DMS79 treated with DMSO at 0.1 percent for 48 hours (cell line): ENCODE measurements at regions not wholly inside any gene's neighbourhood (a gene's known extent, or its start where the extent isn't known, plus 50 kb on each side); places are given as distances from the start of the nearest gene placed in this dataset.

Experiments used
- DNase-seq: peaks from one replicate; lab custom pipeline; 2025; lab: John Stamatoyannopoulos, UW

GRCh38 chr12:93944911-93945310, 203.5 kb upstream of the PLXNC1 start:
- DNase-seq = no peak

- DNase-seq = no peak
Measured at GRCh38 chr12:93946542-93947150, 201.7 kb upstream of the PLXNC1 start.

- DNase-seq = no peak
Measured at GRCh38 chr12:93947486-93947885, 200.9 kb upstream of the PLXNC1 start.

- DNase-seq = no peak
Measured at GRCh38 chr12:93950311-93950710, 198.1 kb upstream of the PLXNC1 start.

- DNase-seq = no peak
Measured at GRCh38 chr12:93954166-93955112, 193.9 kb upstream of the PLXNC1 start.

- DNase-seq = no peak
Measured at GRCh38 chr12:93956551-93956950, 191.8 kb upstream of the PLXNC1 start.

GRCh38 chr12:93957168-93957567, 191.2 kb upstream of the PLXNC1 start:
- no peak for DNase-seq

GRCh38 chr12:93957870-93958269, 190.5 kb upstream of the PLXNC1 start:
- DNase-seq = no peak

GRCh38 chr12:93959657-93960056, 188.7 kb upstream of the PLXNC1 start:
- DNase-seq = no peak

- no peak for DNase-seq
Measured at GRCh38 chr12:93960521-93960920, 187.9 kb upstream of the PLXNC1 start.

GRCh38 chr12:93962336-93962735, 186.0 kb upstream of the PLXNC1 start:
- DNase-seq = no peak

- no peak for DNase-seq
Measured at GRCh38 chr12:93964936-93965335, 183.4 kb upstream of the PLXNC1 start.

- DNase-seq = no peak
Measured at GRCh38 chr12:93966516-93967133, 181.8 kb upstream of the PLXNC1 start.

- DNase-seq = no peak
Measured at GRCh38 chr12:93967454-93967853, 180.9 kb upstream of the PLXNC1 start.

GRCh38 chr12:93968536-93969285, 179.7 kb upstream of the PLXNC1 start:
- DNase-seq = no peak

- no peak for DNase-seq
Measured at GRCh38 chr12:93970900-93971688, 177.3 kb upstream of the PLXNC1 start.

- DNase-seq = no peak
Measured at GRCh38 chr12:93972411-93973208, 175.8 kb upstream of the PLXNC1 start.

GRCh38 chr12:93974252-93974651, 174.1 kb upstream of the PLXNC1 start:
- DNase-seq = no peak

GRCh38 chr12:93976024-93976423, 172.4 kb upstream of the PLXNC1 start:
- no peak for DNase-seq

GRCh38 chr12:93977081-93977480, 171.3 kb upstream of the PLXNC1 start:
- no peak for DNase-seq

- no peak for DNase-seq
Measured at GRCh38 chr12:93978553-93978952, 169.8 kb upstream of the PLXNC1 start.
